Uterus (tissue), 2 donors: ENCODE measurements at regions not wholly inside any gene's neighbourhood (a gene's known extent, or its start where the extent isn't known, plus 50 kb on each side); places are given as distances from the start of the nearest gene placed in this dataset.

ENCODE experiments used
- CTCF ChIP-seq, 4 experiments: fragments of 200-600 bp in 2 of 4; fragments of 450-650 bp in 2 of 4; sonication (generic) in 2 of 4; IDR thresholded peaks; one replicate each; pipeline ENCODE4 v1.5.1; 2016 to 2019; ENCODE audit warnings: antibody characterized with exemption in 4 of 4, mild to moderate bottlenecking in 2 of 4, moderate library complexity in 1 of 4
- POLR2A ChIP-seq, 2 donors: fragments of 450-650 bp; IDR thresholded peaks; one replicate each; pipeline ENCODE4 v1.6.1; 2016; ENCODE audit warnings: antibody characterized with exemption in 2 of 2, mild to moderate bottlenecking in 1 of 2, moderate library complexity in 1 of 2

DNA sequence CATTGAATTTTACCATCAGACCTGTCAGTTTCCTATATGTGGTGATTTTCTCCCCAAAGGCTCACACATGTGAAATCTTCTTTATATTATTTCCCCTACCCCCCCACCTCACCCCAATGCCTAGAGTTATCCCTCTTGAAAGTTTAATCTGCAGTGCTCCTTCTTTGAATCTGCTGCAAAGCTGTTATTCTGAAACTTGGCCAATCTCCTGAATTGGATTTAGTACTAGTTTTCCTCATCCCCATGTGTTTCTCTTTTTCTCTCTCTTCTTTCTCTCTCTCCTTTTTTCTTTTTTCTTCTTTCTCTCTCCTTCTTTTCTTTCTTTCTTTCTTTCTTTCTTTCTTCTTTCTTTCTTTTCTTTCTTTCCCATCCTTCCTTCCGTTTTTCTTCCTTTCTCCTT, 886.2 kb downstream of the TYW1 start:
- TF ChIP-seq CTCF (IDR thresholded peaks at IDR 0.05) (no peak), POLR2A (IDR thresholded peaks at IDR 0.05) (no peak)
